GM19025 (cell line): ENCODE measurements at regions not wholly inside any gene's neighbourhood (a gene's known extent, or its start where the extent isn't known, plus 50 kb on each side); places are given as distances from the start of the nearest gene placed in this dataset.

Experiments used
- ATAC-seq: cut with Tn5 transposase; IDR thresholded peaks from one replicate; pipeline ENCODE4 v1.9.1; 2021; ENCODE audit warnings: mild to moderate bottlenecking, low read depth, moderate library complexity; ENCODE audit not compliant: unreplicated experiment

DNA sequence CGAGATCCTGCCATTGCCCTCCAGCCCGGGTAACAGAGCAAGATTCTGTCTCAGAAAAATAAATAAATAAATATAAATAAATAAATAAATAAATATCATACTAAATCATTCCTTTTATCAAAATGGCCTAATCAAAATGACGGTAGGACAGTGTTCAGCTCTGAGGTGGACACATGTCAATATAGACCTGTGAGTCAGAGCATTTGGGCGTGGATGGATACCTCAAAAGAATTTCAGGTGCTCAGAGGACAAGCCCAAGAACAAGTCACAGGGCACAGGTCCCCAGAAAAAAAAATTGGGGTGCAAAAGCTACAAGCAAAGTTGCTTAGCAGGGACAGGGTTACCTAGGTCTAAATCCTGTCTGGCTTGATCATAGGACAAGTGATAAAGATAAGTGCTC, 204.7 kb upstream of the HS3ST1 start:
- ATAC-seq: no peak

DNA sequence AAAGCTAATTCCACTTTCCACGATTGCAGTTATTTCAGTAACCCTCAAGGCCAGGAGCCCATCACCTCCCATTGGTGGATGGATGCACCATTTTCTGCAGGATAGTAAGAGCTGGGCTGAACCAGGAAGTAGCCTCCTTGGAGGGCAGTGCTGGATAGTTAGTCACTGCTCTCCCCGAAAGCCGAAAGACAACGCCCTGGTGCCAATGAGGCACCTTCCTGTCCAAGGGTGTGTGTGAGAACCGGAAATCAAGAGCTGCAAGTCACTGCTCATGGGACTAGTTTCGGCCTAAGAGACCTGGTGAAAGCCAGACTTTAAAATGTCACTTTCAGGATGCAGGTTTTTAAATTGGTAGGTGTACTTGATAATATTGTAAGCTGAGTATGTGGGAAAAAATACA, 203.8 kb upstream of the HS3ST1 start:
- no peak for ATAC-seq

DNA sequence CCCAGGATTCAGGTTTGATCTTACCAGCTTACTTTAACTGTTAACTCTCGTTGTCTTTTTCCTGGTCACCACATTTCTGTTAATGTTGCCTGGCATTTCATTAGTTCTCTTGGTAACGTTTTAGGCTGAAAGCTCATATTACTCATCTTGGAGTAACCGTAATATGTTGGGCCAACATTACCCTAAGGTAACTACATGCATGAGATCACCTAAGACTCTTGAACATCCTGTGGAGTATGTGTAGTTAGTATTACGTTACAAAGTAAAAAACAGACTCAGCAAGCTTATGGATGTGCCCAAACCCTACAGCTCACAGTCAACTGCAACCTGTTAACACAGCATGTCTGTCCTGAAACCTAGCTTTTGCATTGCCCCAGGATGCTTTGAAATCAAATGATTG, 203.3 kb upstream of the HS3ST1 start:
- no peak for ATAC-seq

- ATAC-seq: no peak
These were observed 202.7 kb upstream of the HS3ST1 start for GRCh38 chr4:11631416-11631815.

DNA sequence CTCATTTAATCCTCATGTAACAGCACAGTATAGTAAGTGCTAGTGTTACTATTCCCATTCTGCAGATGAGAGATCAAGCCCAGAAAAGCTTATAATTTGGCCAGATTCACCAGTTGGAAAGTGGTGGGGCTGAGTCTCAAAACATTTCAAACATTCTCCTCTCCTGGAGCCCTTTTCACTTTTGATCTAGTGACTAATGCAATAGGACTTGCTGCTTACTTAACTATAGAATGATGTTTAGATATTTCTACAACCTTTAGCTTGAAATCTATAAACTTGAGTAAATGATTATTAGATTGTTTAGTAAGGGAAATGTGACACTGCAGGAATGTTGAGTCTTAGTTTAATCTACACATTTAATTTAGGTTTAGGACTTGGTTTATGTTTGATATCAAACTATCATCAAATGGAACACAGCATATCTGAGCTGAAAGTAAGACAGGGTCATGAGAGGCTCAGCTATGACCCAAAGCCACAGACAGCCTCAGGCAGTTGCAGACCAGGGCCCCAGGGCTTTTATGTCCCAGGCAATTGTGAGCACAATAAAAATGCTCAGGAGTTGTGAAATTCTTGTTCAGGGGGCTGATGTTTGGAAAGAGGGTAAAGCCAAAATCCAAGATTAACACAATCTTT, 199.5 kb upstream of the HS3ST1 start:
- ATAC-seq: no peak

GRCh38 chr4:11626066-11626465, 197.4 kb upstream of the HS3ST1 start:
- ATAC-seq: no peak

- no peak for ATAC-seq
These were observed 196.5 kb upstream of the HS3ST1 start for GRCh38 chr4:11625211-11625610.

DNA sequence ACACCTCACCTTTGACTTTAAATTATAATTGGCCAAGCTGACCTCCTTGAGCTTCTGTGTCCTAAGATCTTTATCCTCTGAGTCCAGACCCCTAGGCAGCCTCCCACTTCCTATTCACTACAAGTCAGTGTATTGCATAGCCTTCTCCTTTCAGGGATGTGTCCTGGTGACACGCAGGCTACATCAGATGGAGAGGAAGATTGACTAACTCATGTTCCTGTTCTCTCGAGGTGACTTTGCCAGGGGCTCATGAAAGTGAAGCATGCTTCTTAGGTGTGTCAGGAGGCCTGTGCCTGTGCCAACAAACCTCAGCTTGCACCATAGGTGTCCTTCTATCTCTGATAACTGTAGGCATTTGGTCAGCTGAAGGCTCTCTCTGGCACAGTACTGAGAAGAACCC, 195.7 kb upstream of the HS3ST1 start:
- no peak for ATAC-seq

GRCh38 chr4:11623726-11624037, 195.0 kb upstream of the HS3ST1 start:
- no peak for ATAC-seq

DNA sequence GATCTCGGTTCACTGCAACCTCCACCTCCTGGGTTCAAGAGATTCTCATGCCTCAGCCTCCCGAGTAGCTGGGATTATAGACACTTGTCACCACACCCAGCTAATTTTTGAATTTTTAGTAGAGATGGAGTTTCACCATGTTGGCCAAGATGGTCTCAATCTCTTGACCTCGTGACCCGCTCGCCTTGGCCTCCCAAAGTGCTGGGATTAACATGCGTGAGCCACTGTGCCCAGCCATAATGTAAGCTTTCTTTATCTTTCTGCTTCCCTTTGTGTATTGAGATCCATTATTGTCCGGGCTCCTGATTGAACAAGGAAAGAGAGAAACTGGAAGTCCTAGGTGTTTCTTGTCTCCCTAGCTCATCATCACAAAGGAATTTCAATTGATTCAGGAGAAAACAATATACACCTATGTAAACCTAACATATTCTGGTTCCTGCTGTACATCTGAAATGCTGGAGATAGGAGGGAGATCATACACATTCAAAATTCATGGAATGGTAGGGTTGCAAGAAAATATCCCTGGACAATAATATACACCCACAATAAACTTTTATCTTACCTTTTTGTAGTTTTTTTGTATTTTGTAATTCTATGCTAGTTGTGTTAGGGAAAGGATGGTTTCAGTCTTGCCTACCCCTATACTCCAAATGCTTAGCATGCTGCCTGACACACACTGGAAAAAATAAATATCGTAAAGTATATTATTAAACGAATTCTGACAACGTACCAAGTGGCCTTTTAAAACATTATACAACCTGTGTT, 194.4 kb upstream of the HS3ST1 start:
- no peak for ATAC-seq

DNA sequence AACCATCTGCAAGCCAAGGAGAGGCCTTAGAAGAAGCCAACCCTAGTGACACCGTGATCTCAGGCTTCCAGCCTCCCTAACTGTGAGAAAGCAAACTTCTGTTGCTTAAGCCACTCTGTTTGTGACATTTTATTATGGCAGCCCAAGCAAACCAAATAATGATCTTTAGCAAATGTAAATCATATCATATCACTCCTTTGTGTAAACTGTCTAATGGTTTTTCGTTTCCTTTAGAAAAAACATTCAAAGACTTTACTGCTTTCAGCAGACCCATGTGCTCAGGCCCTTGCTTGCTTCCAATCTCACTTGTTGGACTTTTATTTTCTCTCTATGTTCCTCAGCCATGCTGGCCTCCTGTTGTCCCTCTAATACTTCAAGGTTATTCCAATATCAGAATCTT, 192.2 kb upstream of the HS3ST1 start:
- no peak for ATAC-seq

- ATAC-seq: no peak
These were observed 190.1 kb upstream of the HS3ST1 start for GRCh38 chr4:11618666-11619282.

- ATAC-seq: no peak
These were observed 188.2 kb upstream of the HS3ST1 start for GRCh38 chr4:11616856-11617255.

- ATAC-seq: no peak
These were observed 186.9 kb upstream of the HS3ST1 start for GRCh38 chr4:11615601-11616000.

DNA sequence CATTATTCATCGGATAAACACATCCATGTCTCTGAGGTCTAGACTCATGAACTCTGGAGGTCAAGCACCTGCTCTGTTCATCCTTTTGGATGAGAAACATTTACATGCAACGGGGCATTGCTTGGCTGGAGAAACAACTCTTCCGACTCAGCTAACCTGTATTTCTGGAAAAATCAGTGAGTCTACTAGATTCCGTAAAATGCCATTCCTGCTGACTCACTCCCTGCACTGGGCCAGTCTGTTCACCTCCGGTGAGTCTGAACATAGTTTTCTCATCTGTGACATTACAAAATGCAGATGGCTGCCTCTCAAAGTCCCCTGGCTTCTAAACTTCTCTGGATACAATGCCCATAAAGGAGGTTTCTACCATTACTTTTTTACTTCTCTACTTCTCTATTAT, 185.7 kb upstream of the HS3ST1 start:
- ATAC-seq: no peak

DNA sequence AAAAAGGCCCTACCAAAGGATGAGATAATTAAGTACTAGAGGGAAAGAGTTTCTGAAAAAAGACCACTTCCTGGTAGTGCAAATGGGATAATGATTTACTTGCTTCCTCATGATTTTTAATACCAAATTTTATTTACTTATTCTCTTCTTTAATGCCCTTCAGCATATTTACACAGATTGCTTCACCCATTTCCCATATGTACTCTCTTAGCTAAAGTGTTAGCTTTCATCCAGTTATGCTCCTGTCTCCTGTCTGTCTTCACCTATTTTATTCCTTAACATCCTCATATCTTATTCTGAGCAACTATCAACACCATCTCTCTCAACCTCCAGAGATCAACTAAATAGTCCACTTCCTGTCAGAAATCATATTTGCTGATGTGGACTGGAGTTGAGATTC, 183.2 kb upstream of the HS3ST1 start:
- ATAC-seq: no peak

- ATAC-seq: no peak
These were observed 181.1 kb upstream of the HS3ST1 start for GRCh38 chr4:11609751-11610150.

DNA sequence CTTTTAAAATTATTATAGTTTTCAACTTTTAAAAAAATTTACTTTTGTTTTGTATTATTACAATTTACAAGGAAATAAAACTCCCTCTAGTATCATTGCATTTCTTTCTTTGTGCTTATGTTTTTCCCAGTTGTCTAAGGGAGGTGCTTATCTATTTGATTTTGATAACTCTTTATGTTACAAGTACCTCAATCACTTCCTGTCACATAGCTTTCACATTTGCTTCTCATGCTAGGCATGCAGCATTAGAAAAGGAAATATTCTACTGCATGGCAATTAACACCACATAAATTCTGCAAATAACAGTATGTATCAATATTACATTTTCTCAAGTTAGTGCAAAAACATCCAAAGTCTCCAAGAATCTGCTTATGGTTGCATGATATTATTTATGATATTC, 180.3 kb upstream of the HS3ST1 start:
- no peak for ATAC-seq

GRCh38 chr4:11606078-11606477, 177.4 kb upstream of the HS3ST1 start:
- no peak for ATAC-seq

DNA sequence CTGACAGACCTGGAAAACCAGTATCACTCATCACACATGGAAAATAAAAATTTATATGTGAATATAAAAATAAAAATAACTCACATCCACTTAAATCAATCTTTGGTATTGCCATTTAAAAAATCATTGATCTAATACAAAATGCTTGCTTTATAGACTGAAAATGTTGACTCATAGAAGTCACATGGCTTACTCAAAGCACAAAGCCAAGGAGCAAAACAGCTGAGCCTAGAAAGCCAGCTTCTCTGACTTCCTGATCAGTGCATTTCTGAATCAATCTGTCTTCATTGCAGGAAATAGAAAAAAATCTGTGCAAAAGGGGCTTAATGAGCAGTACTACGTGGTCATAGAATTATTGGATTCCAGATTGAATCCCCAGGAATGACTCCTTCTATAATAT, 176.9 kb upstream of the HS3ST1 start:
- no peak for ATAC-seq

- no peak for ATAC-seq
These were observed 176.1 kb upstream of the HS3ST1 start for GRCh38 chr4:11604821-11605220.

GRCh38 chr4:11603591-11604194, 175.0 kb upstream of the HS3ST1 start:
- ATAC-seq: no peak
